HG03378 (cell line): ENCODE measurements at regions not wholly inside any gene's neighbourhood (a gene's known extent, or its start where the extent isn't known, plus 50 kb on each side); places are given as distances from the start of the nearest gene placed in this dataset.

Experiments
- ATAC-seq: cut with Tn5 transposase; IDR thresholded peaks from one replicate; pipeline ENCODE4 v1.9.1; 2021; ENCODE audit warnings: mild to moderate bottlenecking, moderate library complexity; ENCODE audit not compliant: unreplicated experiment

- ATAC-seq: no peak
Observed at GRCh38 chr6:1066449-1067090, 245.3 kb upstream of the FOXQ1 start.

GRCh38 chr6:1065986-1066385, 245.9 kb upstream of the FOXQ1 start:
- no peak for ATAC-seq

GRCh38 chr6:1063671-1064355, 248.1 kb upstream of the FOXQ1 start:
- ATAC-seq: no peak

- ATAC-seq: no peak
Observed at GRCh38 chr6:1062786-1063545, 248.9 kb upstream of the FOXQ1 start.

GRCh38 chr6:1059596-1059995, 252.3 kb upstream of the FOXQ1 start:
- no peak for ATAC-seq

- no peak for ATAC-seq
Observed at GRCh38 chr6:1057490-1058135, 254.3 kb upstream of the FOXQ1 start.

GRCh38 chr6:1055015-1055921, 256.6 kb upstream of the FOXQ1 start:
- ATAC-seq: no peak

GRCh38 chr6:1054653-1055014, 257.3 kb upstream of the FOXQ1 start:
- no peak for ATAC-seq

GRCh38 chr6:1053586-1053985, 258.3 kb upstream of the FOXQ1 start:
- ATAC-seq: no peak

- ATAC-seq: no peak
Observed at GRCh38 chr6:1052262-1052661, 259.6 kb upstream of the FOXQ1 start.

- no peak for ATAC-seq
Observed at GRCh38 chr6:1049900-1050299, 262.0 kb upstream of the FOXQ1 start.

- no peak for ATAC-seq
Observed at GRCh38 chr6:1049170-1049569, 262.7 kb upstream of the FOXQ1 start.

- ATAC-seq: no peak
Observed at GRCh38 chr6:1047981-1048541, 263.8 kb upstream of the FOXQ1 start.

- ATAC-seq: no peak
Observed at GRCh38 chr6:1045239-1045638, 266.7 kb upstream of the FOXQ1 start.

- no peak for ATAC-seq
Observed at GRCh38 chr6:1044040-1044836, 267.7 kb upstream of the FOXQ1 start.

GRCh38 chr6:1043458-1043836, 268.5 kb upstream of the FOXQ1 start:
- ATAC-seq: no peak

GRCh38 chr6:1042583-1043457, 269.1 kb upstream of the FOXQ1 start:
- no peak for ATAC-seq

GRCh38 chr6:1040393-1040792, 271.5 kb upstream of the FOXQ1 start:
- ATAC-seq: no peak

- ATAC-seq: no peak
Observed at GRCh38 chr6:1039746-1040145, 272.2 kb upstream of the FOXQ1 start.
